ENCODE measurements at regions not wholly inside any gene's neighbourhood (a gene's known extent, or its start where the extent isn't known, plus 50 kb on each side); places are given as distances from the start of the nearest gene placed in this dataset.

DNA sequence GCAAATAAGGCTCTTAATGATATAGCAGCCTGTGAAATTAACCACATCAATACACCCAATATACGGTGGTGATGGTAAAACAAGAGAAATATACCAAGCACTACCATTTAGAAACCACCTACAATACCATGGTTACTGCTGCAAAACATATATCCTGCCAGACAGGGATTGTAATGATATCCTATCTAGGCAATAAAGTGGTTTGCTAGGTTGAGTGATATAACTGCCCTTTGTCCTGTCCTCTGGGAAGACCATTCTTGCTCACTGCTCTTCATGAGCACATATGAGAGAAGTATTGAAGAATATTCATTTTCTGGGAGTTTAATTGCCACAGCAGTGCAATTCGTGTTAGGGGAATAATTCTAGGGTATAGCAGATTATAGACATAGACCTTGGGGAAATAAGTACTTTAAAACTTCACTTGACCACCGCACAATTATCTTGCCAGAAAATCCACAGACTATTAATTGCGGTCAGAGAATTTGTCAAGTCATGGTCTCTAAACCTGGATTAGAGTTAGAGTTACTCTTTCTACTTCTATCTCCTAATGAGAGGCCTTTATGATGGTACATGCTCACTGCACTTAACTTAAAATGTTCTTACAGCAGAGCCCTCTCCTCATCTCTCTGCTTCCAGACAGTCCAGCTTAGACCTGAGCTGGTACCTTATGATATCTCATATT, 413.0 kb downstream of the ZNF608 start (continued):
- TF ChIP-seq RBBP5 (IDR thresholded peaks at IDR 0.05; ENCODE audit: borderline replicate concordance, low read depth, low read length) (no peak), KDM5A (IDR thresholded peaks at IDR 0.05; ENCODE audit: low read length) (no peak)

All from H1 (cell line).